Osteocyte (in vitro differentiated cells): ENCODE measurements at regions not wholly inside any gene's neighbourhood (a gene's known extent, or its start where the extent isn't known, plus 50 kb on each side); places are given as distances from the start of the nearest gene placed in this dataset.
A peak's percentile ranks its signal among the peaks of the same experiment; 100 is the strongest.

Experiments
- DNase-seq: peaks from one replicate; pipeline ENCODE4 v3.0.0; 2021; ENCODE audit warnings: mixed read lengths; ENCODE audit not compliant: unreplicated experiment; ENCODE audit errors: extremely low spot score
- H3K27ac Mint-ChIP-seq: one replicate; pipeline ENCODE4 v1.8.0; 2021; ENCODE audit warnings: mild to moderate bottlenecking, mixed read lengths; ENCODE audit not compliant: unreplicated experiment
- H3K27me3 Mint-ChIP-seq: one replicate; pipeline ENCODE4 v1.8.0; 2021; ENCODE audit warnings: mixed read lengths; ENCODE audit not compliant: unreplicated experiment
- H3K36me3 Mint-ChIP-seq: one replicate; pipeline ENCODE4 v1.8.0; 2021; ENCODE audit warnings: mixed read lengths; ENCODE audit not compliant: unreplicated experiment
- H3K4me1 Mint-ChIP-seq: one replicate; pipeline ENCODE4 v1.8.0; 2021; ENCODE audit warnings: mixed read lengths; ENCODE audit not compliant: unreplicated experiment
- H3K4me3 Mint-ChIP-seq: one replicate; pipeline ENCODE4 v1.8.0; 2021; ENCODE audit warnings: mild to moderate bottlenecking, moderate library complexity, mixed read lengths; ENCODE audit not compliant: unreplicated experiment
- H3K9me3 Mint-ChIP-seq: one replicate; pipeline ENCODE4 v1.8.0; 2021; ENCODE audit warnings: mixed read lengths; ENCODE audit not compliant: unreplicated experiment
- CTCF ChIP-seq: fragments of 200-600 bp; sonication (generic); IDR thresholded peaks from 2 replicates; pipeline ENCODE4 v1.5.0; 2021; ENCODE audit warnings: antibody characterized with exemption, mild to moderate bottlenecking, moderate library complexity

- no peaks in the 10 kb centered on the region for H3K36me3 Mint-ChIP-seq
- no peaks in the 10 kb centered on the region for H3K27me3 Mint-ChIP-seq
- H3K4me1 Mint-ChIP-seq, result no peaks in the 10 kb centered on the region
- no peak overlapping the region for H3K4me3 Mint-ChIP-seq
- no peaks in the 10 kb centered on the region for H3K9me3 Mint-ChIP-seq
- peak; percentile 74 for DNase-seq
- H3K27ac Mint-ChIP-seq, result no peak overlapping the region
- no peak for TF ChIP-seq CTCF
These were observed 175.4 kb downstream of the SNX10 start for GRCh38 chr7:26467104-26467503.

- DNase-seq, result no peak
- Mint-ChIP-seq H3K36me3 (no peaks in the 10 kb centered on the region), H3K27ac (no peak overlapping the region), H3K27me3 (no peaks in the 10 kb centered on the region), H3K9me3 (no peaks in the 10 kb centered on the region), H3K4me1 (no peaks in the 10 kb centered on the region), H3K4me3 (no peak overlapping the region)
- TF ChIP-seq CTCF, result no peak
These were observed 175.9 kb downstream of the SNX10 start for GRCh38 chr7:26467541-26467940.

GRCh38 chr7:26468625-26469024, 177.0 kb downstream of the SNX10 start:
- no peaks in the 10 kb centered on the region for H3K27me3 Mint-ChIP-seq
- no peaks in the 10 kb centered on the region for H3K36me3 Mint-ChIP-seq
- no peaks in the 10 kb centered on the region for H3K9me3 Mint-ChIP-seq
- H3K4me1 Mint-ChIP-seq, result no peaks in the 10 kb centered on the region
- no peak for TF ChIP-seq CTCF
- H3K27ac Mint-ChIP-seq, result no peak overlapping the region
- no peak overlapping the region for H3K4me3 Mint-ChIP-seq
- DNase-seq, result peak; percentile 53

GRCh38 chr7:26469188-26469587, 177.5 kb downstream of the SNX10 start:
- DNase-seq, result peak; percentile 57
- H3K4me3 Mint-ChIP-seq, result no peak overlapping the region
- no peaks in the 10 kb centered on the region for H3K27me3 Mint-ChIP-seq
- no peaks in the 10 kb centered on the region for H3K9me3 Mint-ChIP-seq
- H3K4me1 Mint-ChIP-seq, result no peaks in the 10 kb centered on the region
- no peak for TF ChIP-seq CTCF
- H3K27ac Mint-ChIP-seq, result no peak overlapping the region
- H3K36me3 Mint-ChIP-seq, result no peaks in the 10 kb centered on the region

- peak; percentile 38 for DNase-seq
- H3K4me3 Mint-ChIP-seq, result no peak overlapping the region
- no peak for TF ChIP-seq CTCF
- no peaks in the 10 kb centered on the region for H3K36me3 Mint-ChIP-seq
- no peaks in the 10 kb centered on the region for H3K27me3 Mint-ChIP-seq
- no peaks in the 10 kb centered on the region for H3K9me3 Mint-ChIP-seq
- H3K27ac Mint-ChIP-seq, result no peak overlapping the region
- H3K4me1 Mint-ChIP-seq, result no peaks in the 10 kb centered on the region
These were observed 179.0 kb downstream of the SNX10 start for GRCh38 chr7:26470691-26471090.
